Limb (tissue), 2 donors: ENCODE measurements at regions not wholly inside any gene's neighbourhood (a gene's known extent, or its start where the extent isn't known, plus 50 kb on each side); places are given as distances from the start of the nearest gene placed in this dataset.

Experiments used
- DNase-seq, 2 donors: peaks; one replicate each; pipeline ENCODE4 v3.0.0-alpha.2; 2016; ENCODE audit errors: extremely low spot score in 2 of 2

DNA sequence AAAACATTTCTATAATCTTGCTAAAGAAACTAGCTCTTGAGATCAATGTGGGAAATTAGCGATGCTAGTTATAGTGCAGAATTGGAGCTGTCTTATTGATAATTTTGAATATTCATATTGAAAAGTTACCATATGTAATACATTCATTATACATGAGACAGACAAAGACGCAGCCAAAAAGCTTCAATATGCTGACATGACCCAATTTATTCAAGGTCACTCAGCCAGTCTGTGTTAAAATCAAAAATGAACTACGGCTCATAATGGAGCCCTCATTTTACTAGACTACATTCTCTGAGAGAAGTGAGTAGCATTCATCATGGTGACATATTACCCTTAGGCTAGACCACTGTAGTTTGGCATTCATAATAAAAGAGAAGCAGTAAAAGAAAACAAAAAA is 107.3 kb upstream of the GABRG2 start:
- no peak for DNase-seq

DNA sequence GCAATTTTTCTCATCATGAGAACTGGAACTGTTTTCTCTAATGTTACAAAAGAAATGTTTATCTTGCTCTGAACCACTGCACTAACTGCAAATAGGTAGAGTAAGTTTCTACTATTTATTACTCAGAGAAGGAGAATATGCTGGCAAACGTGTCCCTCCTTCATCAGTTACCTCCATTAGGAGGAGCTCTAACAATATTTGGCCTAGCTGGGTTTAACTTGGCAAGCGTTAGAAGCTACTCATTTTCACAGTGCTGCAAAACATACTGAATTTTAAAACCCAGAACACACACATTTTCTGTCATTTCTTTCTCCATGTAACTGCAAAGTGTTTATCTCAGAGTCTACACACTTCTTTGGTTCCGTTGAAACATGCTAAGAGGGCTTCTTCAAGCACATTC is 101.0 kb upstream of the GABRG2 start:
- DNase-seq = peak in 1 of 2 donors; percentile 49

DNA sequence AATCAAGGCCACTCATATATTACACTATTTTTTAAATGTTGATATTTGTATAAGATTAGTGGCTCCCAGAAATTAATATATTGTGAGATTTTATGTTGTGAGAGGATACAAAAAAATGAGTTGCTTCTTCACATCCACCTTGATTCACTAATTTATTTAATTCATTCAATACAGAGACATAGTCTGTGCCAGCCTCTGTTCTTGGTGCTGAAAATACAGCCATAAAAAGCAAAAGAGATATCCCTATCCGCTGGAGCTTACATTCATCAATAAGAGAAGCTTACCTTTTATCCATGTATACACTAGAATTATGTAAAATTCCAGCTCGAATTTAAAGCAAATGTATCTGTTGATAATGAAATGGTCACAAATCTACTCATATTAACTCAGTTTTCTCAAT is 92.2 kb upstream of the GABRG2 start:
- no peak for DNase-seq

DNA sequence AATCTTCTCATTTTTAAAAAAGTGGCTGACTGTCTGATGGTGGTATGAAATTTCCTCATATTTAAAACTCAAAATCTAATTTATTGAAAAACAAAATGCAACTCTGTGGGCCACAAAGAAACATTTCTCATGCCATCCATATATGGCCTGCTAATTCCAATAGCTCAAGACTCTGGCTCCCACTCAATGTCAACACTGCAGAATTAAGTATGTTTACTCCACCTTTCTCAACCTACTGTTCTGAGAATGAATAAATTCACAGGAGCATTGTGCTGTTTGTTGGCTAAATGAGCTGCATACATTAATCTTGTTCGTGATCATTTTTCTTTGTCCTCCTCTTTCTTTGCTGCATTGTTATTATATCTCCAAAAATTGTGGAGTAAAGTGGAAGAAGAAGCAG is 79.5 kb upstream of the GABRG2 start:
- no peak for DNase-seq
